MG63 (cell line): ENCODE measurements at regions not wholly inside any gene's neighbourhood (a gene's known extent, or its start where the extent isn't known, plus 50 kb on each side); places are given as distances from the start of the nearest gene placed in this dataset.
A peak's percentile ranks its signal among the peaks of the same experiment; 100 is the strongest.
"Not testable (repeated sequence)": the region's sequence is repeated elsewhere in the genome, so short reads cannot be mapped to it uniquely, and the experiment has no call there.

Experiments used
- DNase-seq: peaks from one replicate; pipeline ENCODE4 v3.0.0-alpha.2; 2020
- H3K27me3 ChIP-seq: fragments of 250-450 bp; sonication (Bioruptor Pico); 2 replicates; pipeline ENCODE4 v1.5.1; 2020; ENCODE audit warnings: mild to moderate bottlenecking, moderate library complexity
- H3K36me3 ChIP-seq: fragments of 250-450 bp; sonication (Bioruptor Pico); 2 replicates; pipeline ENCODE4 v1.5.1; 2020; ENCODE audit warnings: mild to moderate bottlenecking, moderate library complexity
- H3K4me3 ChIP-seq: fragments of 250-450 bp; sonication (Bioruptor Pico); 2 replicates; pipeline ENCODE4 v1.5.1; 2020; ENCODE audit warnings: mild to moderate bottlenecking, moderate library complexity
- H3K9me3 ChIP-seq: fragments of 250-450 bp; sonication (Bioruptor Pico); 2 replicates; pipeline ENCODE4 v1.5.1; 2020; ENCODE audit warnings: mild to moderate bottlenecking, moderate library complexity

- Histone ChIP-seq H3K27me3 (no peaks in the 10 kb centered on the region), H3K36me3 (no peaks in the 10 kb centered on the region), H3K9me3 (no peaks in the 10 kb centered on the region), H3K4me3 (no peak overlapping the region)
- no peak for DNase-seq
Observed at GRCh38 chr2:185284696-185285095, 453.9 kb upstream of the FSIP2 start.

GRCh38 chr2:185290012-185290411, 448.6 kb upstream of the FSIP2 start:
- not testable (repeated sequence) for H3K4me3 ChIP-seq, H3K9me3 ChIP-seq, H3K36me3 ChIP-seq, H3K27me3 ChIP-seq
- DNase-seq: peak; percentile 1

- no peaks in the 10 kb centered on the region for H3K9me3 ChIP-seq
- peak; percentile 35 for DNase-seq
- H3K4me3 ChIP-seq: no peak overlapping the region
- no peaks in the 10 kb centered on the region for H3K36me3 ChIP-seq
- H3K27me3 ChIP-seq: no peaks in the 10 kb centered on the region
Observed at GRCh38 chr2:185291035-185291647, 447.5 kb upstream of the FSIP2 start.

GRCh38 chr2:185299867-185300266, 438.7 kb upstream of the FSIP2 start:
- DNase-seq: no peak
- Histone ChIP-seq H3K9me3 (no peaks in the 10 kb centered on the region), H3K36me3 (no peaks in the 10 kb centered on the region), H3K27me3 (no peaks in the 10 kb centered on the region), H3K4me3 (no peak overlapping the region)

GRCh38 chr2:185306119-185306518, 432.5 kb upstream of the FSIP2 start:
- H3K27me3 ChIP-seq: no peaks in the 10 kb centered on the region

GRCh38 chr2:185316383-185316782, 422.2 kb upstream of the FSIP2 start:
- Histone ChIP-seq H3K9me3 (no peaks in the 10 kb centered on the region), H3K27me3 (no peaks in the 10 kb centered on the region), H3K36me3 (no peaks in the 10 kb centered on the region), H3K4me3 (no peak overlapping the region)
- DNase-seq: no peak

More at GRCh38 chr2:185306119-185306518, 432.5 kb upstream of the FSIP2 start:
- no peak for DNase-seq
- Histone ChIP-seq H3K36me3 (no peaks in the 10 kb centered on the region), H3K4me3 (no peak overlapping the region), H3K9me3 (no peaks in the 10 kb centered on the region)

- no peak for DNase-seq
- H3K36me3 ChIP-seq: no peaks in the 10 kb centered on the region
- H3K27me3 ChIP-seq: no peaks in the 10 kb centered on the region
- H3K4me3 ChIP-seq: no peak overlapping the region
- H3K9me3 ChIP-seq: no peaks in the 10 kb centered on the region
Observed at GRCh38 chr2:185318271-185318724, 420.3 kb upstream of the FSIP2 start.

- no peaks in the 10 kb centered on the region for H3K36me3 ChIP-seq
- H3K27me3 ChIP-seq: no peaks in the 10 kb centered on the region
- H3K9me3 ChIP-seq: no peaks in the 10 kb centered on the region
- H3K4me3 ChIP-seq: no peak overlapping the region
- DNase-seq: no peak
Observed at GRCh38 chr2:185335879-185336278, 402.7 kb upstream of the FSIP2 start.

- H3K4me3 ChIP-seq: no peak overlapping the region
- no peaks in the 10 kb centered on the region for H3K27me3 ChIP-seq
- H3K36me3 ChIP-seq: no peaks in the 10 kb centered on the region
- DNase-seq: no peak
- no peaks in the 10 kb centered on the region for H3K9me3 ChIP-seq
Observed at GRCh38 chr2:185337033-185337432, 401.6 kb upstream of the FSIP2 start.

- Histone ChIP-seq H3K4me3 (no peak overlapping the region), H3K36me3 (no peaks in the 10 kb centered on the region), H3K27me3 (no peaks in the 10 kb centered on the region), H3K9me3 (no peaks in the 10 kb centered on the region)
- DNase-seq: no peak
Observed at GRCh38 chr2:185338104-185338503, 400.5 kb upstream of the FSIP2 start.

- DNase-seq: no peak
- H3K27me3 ChIP-seq: no peaks in the 10 kb centered on the region
- H3K9me3 ChIP-seq: no peaks in the 10 kb centered on the region
- H3K4me3 ChIP-seq: no peak overlapping the region
- H3K36me3 ChIP-seq: no peaks in the 10 kb centered on the region
Observed at GRCh38 chr2:185347445-185347844, 391.2 kb upstream of the FSIP2 start.

- no peak for DNase-seq
- Histone ChIP-seq H3K9me3 (no peaks in the 10 kb centered on the region), H3K27me3 (no peaks in the 10 kb centered on the region), H3K36me3 (no peaks in the 10 kb centered on the region), H3K4me3 (no peak overlapping the region)
Observed at GRCh38 chr2:185360776-185361175, 377.8 kb upstream of the FSIP2 start.

- H3K4me3 ChIP-seq: no peak overlapping the region
- DNase-seq: no peak
- H3K27me3 ChIP-seq: no peaks in the 10 kb centered on the region
- no peaks in the 10 kb centered on the region for H3K9me3 ChIP-seq
- H3K36me3 ChIP-seq: no peaks in the 10 kb centered on the region
Observed at GRCh38 chr2:185372188-185372587, 366.4 kb upstream of the FSIP2 start.

- Histone ChIP-seq H3K9me3 (no peaks in the 10 kb centered on the region), H3K4me3 (no peak overlapping the region), H3K36me3 (no peaks in the 10 kb centered on the region), H3K27me3 (no peaks in the 10 kb centered on the region)
- no peak for DNase-seq
Observed at GRCh38 chr2:185373229-185373628, 365.4 kb upstream of the FSIP2 start.

- no peak for DNase-seq
- Histone ChIP-seq H3K36me3 (no peaks in the 10 kb centered on the region), H3K4me3 (no peak overlapping the region), H3K27me3 (no peaks in the 10 kb centered on the region), H3K9me3 (no peaks in the 10 kb centered on the region)
Observed at GRCh38 chr2:185374878-185375277, 363.7 kb upstream of the FSIP2 start.

- no peak for DNase-seq
- H3K36me3 ChIP-seq: no peaks in the 10 kb centered on the region
- H3K27me3 ChIP-seq: no peaks in the 10 kb centered on the region
- no peak overlapping the region for H3K4me3 ChIP-seq
- no peaks in the 10 kb centered on the region for H3K9me3 ChIP-seq
Observed at GRCh38 chr2:185375731-185376130, 362.9 kb upstream of the FSIP2 start.

GRCh38 chr2:185381631-185382030, 357.0 kb upstream of the FSIP2 start:
- Histone ChIP-seq H3K27me3 (no peaks in the 10 kb centered on the region), H3K4me3 (no peak overlapping the region)
- no peak for DNase-seq

GRCh38 chr2:185384822-185385560, 353.6 kb upstream of the FSIP2 start:
- no peaks in the 10 kb centered on the region for H3K9me3 ChIP-seq
- no peaks in the 10 kb centered on the region for H3K36me3 ChIP-seq
- DNase-seq: no peak
- no peaks in the 10 kb centered on the region for H3K27me3 ChIP-seq
- no peak overlapping the region for H3K4me3 ChIP-seq

More at GRCh38 chr2:185381631-185382030, 357.0 kb upstream of the FSIP2 start:
- no peaks in the 10 kb centered on the region for H3K9me3 ChIP-seq
- no peaks in the 10 kb centered on the region for H3K36me3 ChIP-seq
